Spleen (tissue), 7 donors: ENCODE measurements at regions not wholly inside any gene's neighbourhood (a gene's known extent, or its start where the extent isn't known, plus 50 kb on each side); places are given as distances from the start of the nearest gene placed in this dataset.

ENCODE experiments used
- CTCF ChIP-seq, 11 experiments: fragments of 200-600 bp in 7 of 11; fragments of 450-650 bp in 4 of 11; sonication (generic) in 4 of 11; IDR thresholded peaks in 8 of 11; conservative IDR thresholded peaks in 3 of 11; 1 replicate in 7 of 11; 2 replicates in 4 of 11; pipeline versions ENCODE4 v1.4.0 to v1.8.0; 2016 to 2021; ENCODE audit warnings: antibody characterized with exemption in 11 of 11, inconsistent platforms in 4 of 11, mild to moderate bottlenecking in 1 of 11
- POLR2A ChIP-seq, 3 donors: fragments of 450-650 bp; IDR thresholded peaks; one replicate each; pipeline ENCODE4 v1.5.1; 2017; ENCODE audit warnings: antibody characterized with exemption in 3 of 3, mild to moderate bottlenecking in 1 of 3
- POLR2AphosphoS5 ChIP-seq, 3 donors: sonication (generic); formaldehyde crosslinking; IDR thresholded peaks; one replicate each; pipeline ENCODE4 v1.5.1; 2017; ENCODE audit warnings: antibody characterized with exemption in 3 of 3
- donor health status: DM: no; HTN: no; CAD: no; lungs with moderate emphysema.
- donor health status: DM: no; HTN: no; CAD: no.
- donor health status: DM: no; HTN: no; CAD: no.

GRCh38 chr2:128573116-128573515 is 254.4 kb upstream of the HS6ST1 start:
- TF ChIP-seq CTCF (IDR thresholded peaks at IDR 0.05 in 8 of 11, conservative IDR thresholded peaks at IDR 0.05 in 3 of 11) = no peak
- TF ChIP-seq POLR2A (IDR thresholded peaks at IDR 0.05) = no peak
- TF ChIP-seq POLR2AphosphoS5 (IDR thresholded peaks at IDR 0.05) = no peak
